Coronary artery (tissue), 2 donors: ENCODE measurements at regions not wholly inside any gene's neighbourhood (a gene's known extent, or its start where the extent isn't known, plus 50 kb on each side); places are given as distances from the start of the nearest gene placed in this dataset.

Experiments used
- DNase-seq: peaks from one replicate; pipeline ENCODE4 v3.0.0-alpha.2; 2017; ENCODE audit warnings: low spot score
- H3K27ac ChIP-seq, 2 donors: fragments of 200-600 bp; sonication (generic); one replicate each; pipeline ENCODE4 v1.5.1; 2016 to 2019
- H3K4me3 ChIP-seq: fragments of 200-600 bp; sonication (generic); 2 replicates; pipeline ENCODE4 v1.5.1; 2016; ENCODE audit warnings: mild to moderate bottlenecking, moderate library complexity
- TF ChIP-seq, protein P1 (sequence below): fragments of 200-600 bp; sonication (generic); IDR thresholded peaks from one replicate; pipeline ENCODE4 v1.5.1; 2019; ENCODE audit warnings: antibody characterized with exemption

DNA sequence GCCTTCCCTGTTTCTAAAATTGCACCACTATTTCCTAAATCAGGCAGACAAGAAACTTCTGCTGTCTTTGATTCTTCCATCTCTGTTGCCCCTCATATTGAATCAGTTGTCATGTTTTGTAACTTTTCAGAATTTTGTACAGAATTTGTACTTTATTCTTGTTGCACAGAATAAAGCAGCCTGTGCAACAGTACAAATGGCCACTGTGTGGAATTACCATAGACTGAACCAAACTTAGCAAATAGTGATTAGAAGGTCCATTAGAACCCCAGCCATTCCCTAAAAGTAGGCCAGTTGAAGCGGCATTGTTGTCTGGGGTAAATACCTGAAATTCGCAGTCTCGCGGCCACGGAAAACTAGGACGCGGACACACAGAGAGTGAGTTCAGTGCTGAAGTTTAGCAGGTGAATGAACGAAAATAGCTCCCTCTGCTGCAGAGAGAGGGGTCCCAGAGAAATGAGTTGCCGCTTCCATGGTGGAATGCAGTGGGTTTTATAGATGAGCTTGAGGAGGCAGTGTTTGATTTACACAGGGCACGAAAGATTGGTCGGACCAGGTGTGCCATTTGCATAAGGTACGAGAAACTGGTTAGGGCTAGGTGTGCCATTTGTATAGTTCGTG lies 71.8 kb downstream of the C4orf33 start:
- DNase-seq = no peak
- TF ChIP-seq, protein P1, sequence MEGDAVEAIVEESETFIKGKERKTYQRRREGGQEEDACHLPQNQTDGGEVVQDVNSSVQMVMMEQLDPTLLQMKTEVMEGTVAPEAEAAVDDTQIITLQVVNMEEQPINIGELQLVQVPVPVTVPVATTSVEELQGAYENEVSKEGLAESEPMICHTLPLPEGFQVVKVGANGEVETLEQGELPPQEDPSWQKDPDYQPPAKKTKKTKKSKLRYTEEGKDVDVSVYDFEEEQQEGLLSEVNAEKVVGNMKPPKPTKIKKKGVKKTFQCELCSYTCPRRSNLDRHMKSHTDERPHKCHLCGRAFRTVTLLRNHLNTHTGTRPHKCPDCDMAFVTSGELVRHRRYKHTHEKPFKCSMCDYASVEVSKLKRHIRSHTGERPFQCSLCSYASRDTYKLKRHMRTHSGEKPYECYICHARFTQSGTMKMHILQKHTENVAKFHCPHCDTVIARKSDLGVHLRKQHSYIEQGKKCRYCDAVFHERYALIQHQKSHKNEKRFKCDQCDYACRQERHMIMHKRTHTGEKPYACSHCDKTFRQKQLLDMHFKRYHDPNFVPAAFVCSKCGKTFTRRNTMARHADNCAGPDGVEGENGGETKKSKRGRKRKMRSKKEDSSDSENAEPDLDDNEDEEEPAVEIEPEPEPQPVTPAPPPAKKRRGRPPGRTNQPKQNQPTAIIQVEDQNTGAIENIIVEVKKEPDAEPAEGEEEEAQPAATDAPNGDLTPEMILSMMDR = no peak
- H3K4me3 ChIP-seq = no peak overlapping the region
- no peak overlapping the region for H3K27ac ChIP-seq

DNA sequence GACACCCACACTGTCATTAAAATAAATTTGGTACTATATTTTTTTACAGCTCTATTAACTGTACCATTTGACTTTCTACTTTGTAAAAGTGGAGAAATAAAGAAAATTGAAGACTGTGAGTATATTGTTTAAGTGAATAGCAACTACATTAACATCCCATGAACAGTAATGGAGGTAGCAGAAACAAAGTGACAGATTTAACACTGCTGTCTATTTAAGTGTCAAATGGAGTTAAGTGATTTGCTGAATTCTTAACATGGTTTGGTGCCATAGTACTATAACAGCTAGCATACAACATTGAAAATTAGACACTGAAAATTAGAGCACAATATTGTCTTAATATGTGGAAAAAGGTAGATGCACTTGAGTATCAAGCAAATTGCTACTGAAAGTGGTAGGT lies 76.2 kb downstream of the C4orf33 start:
- DNase-seq = no peak
- TF ChIP-seq, protein P1 = no peak
- no peak overlapping the region for H3K27ac ChIP-seq
- no peak overlapping the region for H3K4me3 ChIP-seq

DNA sequence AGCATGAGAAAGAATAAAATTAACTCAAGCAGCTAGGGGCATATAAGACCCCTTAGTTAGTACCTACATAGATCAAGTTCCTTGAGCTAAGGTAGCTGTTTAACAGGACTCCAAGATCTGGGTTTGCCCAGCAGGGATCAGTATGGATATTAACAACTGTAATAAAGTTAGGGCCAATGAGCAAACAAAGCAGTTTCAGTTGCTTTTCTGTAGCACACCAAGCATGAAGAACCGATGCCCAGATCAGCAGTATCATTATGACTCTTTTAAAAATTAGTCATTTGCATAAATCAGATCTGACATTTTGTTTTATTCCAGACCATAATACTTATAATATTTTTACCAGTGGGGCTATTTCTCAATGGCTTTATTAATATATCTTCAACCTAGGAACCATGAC lies 80.9 kb downstream of the C4orf33 start:
- no peak overlapping the region for H3K4me3 ChIP-seq
- DNase-seq = no peak
- no peak overlapping the region for H3K27ac ChIP-seq
- TF ChIP-seq, protein P1 = no peak

DNA sequence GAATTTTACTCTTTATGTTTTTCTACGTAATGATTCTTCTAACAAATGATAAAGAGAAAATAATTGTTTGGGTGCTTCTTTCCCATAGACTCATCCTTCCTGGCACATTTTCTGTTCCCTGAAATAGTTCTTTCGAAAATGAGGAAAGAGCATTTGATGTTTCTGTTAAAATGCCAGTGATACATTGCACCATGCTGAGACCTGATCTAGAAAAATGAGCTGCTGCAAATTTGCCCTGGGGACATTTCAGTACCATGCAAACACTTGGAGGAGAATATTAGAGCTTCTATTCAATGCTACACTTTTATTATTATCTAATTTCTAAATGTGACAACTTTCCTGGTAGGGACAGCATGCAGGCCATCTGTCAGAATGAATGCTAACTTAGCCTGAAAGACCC lies 83.3 kb downstream of the C4orf33 start:
- no peak for DNase-seq
- no peak overlapping the region for H3K4me3 ChIP-seq
- H3K27ac ChIP-seq = no peak overlapping the region
- TF ChIP-seq, protein P1 = no peak

DNA sequence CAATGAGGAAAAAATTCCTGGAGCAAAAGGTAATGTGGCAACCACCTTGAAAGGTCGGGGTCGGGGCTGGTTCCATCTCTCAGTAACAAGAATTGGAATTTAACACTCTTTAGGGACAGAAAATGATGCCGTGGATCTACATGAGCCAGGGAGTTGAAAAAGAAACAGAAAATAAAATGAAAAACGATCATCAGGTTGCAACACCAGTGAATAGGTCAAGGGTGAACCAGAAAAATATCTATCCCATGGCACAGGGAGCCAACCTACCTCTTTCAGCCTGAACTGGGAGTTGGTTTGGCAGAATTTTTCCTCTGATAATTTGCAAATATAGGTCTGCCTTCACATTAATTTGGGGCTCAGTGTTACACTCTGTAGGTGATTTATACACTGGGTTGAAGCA lies 93.7 kb downstream of the C4orf33 start:
- DNase-seq = no peak
- Histone ChIP-seq H3K27ac (no peak overlapping the region), H3K4me3 (no peak overlapping the region)
- TF ChIP-seq, protein P1 = no peak

DNA sequence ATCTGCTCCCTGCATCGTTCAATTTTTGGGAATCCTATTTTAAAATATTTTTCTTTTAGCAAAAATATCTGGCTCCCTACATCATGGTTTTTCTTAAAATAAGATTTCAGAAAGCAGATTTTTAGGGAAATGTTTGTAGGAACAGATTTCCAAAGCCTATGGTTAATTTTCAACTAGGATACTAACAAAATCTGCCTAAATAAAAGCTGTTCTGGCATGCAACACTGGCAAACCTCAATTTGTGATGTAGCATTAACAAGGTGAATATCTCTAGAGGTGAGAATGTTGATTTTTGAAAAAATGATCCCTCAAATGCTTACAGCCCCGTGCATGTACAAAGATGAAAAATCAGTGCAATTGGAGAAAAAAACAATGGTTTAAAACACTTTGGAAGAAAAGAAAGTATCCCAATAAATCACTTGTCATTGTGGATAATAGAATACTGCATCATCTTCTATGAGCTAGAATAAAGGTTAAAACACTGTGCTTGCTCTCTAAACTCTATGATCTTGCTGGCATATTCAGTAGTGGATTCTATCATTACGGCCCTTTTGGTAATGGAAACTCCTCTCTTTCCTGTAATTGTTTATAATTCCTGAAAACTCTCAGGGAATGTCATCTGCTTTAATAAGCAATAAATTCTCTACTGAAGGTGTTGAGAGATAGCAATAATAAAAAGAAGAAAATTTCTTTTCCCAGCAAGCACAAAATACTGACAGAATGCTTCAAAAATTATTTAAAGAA lies 97.6 kb downstream of the C4orf33 start:
- no peak for DNase-seq
- H3K27ac ChIP-seq = no peak overlapping the region
- TF ChIP-seq, protein P1 = no peak
- no peak overlapping the region for H3K4me3 ChIP-seq

DNA sequence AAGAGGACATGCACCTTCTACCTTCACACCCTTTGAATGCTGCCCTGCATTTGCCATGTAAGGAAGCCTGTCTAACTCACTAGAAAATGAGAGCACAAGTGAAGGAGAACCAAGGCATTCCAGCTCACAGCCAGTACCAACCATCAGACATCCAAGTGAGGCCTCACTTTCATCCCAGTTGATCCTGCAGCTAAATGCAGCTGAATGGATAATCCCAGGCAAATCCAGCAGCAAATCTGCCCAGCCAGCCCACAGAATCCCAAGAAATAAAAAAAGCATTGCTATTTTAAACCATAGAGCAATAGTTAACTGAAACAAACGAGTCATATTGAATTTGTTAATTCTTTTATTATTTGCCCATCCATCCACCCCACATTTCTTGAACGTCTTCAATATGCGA lies 112.5 kb downstream of the C4orf33 start:
- H3K4me3 ChIP-seq = no peak overlapping the region
- TF ChIP-seq, protein P1 = no peak
- DNase-seq = no peak

More for the DNA sequence above, 112.5 kb downstream of the C4orf33 start:
- H3K27ac ChIP-seq = no peak overlapping the region
